ENCODE measurements at regions not wholly inside any gene's neighbourhood (a gene's known extent, or its start where the extent isn't known, plus 50 kb on each side); places are given as distances from the start of the nearest gene placed in this dataset.

DNA sequence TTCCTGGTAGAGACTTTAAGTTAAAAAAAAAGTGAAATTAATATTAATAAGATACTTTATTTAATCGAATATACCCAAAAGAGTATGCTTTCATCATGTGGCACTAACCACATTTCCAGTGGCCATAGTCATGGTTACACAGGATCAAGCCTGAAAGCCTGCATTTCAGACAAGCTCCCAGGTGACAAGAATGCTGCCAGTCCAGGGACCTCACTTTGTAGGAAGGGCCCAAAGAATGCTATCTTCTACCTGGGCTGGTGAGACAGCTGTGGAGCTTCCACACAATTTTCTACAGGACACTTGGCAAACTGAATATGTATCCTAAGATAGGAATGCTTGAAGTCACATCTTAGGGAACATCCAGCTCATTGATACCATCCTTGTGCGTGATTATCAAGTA, 203.8 kb downstream of the AUH start:
- TF ChIP-seq, protein P1, sequence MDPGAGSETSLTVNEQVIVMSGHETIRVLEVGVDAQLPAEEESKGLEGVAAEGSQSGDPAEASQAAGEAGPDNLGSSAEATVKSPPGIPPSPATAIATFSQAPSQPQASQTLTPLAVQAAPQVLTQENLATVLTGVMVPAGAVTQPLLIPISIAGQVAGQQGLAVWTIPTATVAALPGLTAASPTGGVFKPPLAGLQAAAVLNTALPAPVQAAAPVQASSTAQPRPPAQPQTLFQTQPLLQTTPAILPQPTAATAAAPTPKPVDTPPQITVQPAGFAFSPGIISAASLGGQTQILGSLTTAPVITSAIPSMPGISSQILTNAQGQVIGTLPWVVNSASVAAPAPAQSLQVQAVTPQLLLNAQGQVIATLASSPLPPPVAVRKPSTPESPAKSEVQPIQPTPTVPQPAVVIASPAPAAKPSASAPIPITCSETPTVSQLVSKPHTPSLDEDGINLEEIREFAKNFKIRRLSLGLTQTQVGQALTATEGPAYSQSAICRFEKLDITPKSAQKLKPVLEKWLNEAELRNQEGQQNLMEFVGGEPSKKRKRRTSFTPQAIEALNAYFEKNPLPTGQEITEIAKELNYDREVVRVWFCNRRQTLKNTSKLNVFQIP (CRISPR knock-in tag; IDR thresholded peaks at IDR 0.05; ENCODE audit: borderline replicate concordance, low read depth), result no peak
- no peak for TF ChIP-seq CSDC2 (CRISPR knock-in tag; IDR thresholded peaks at IDR 0.05)
- TF ChIP-seq ZNF8 (CRISPR knock-in tag; IDR thresholded peaks at IDR 0.05), result no peak
- TF ChIP-seq, protein P2, sequence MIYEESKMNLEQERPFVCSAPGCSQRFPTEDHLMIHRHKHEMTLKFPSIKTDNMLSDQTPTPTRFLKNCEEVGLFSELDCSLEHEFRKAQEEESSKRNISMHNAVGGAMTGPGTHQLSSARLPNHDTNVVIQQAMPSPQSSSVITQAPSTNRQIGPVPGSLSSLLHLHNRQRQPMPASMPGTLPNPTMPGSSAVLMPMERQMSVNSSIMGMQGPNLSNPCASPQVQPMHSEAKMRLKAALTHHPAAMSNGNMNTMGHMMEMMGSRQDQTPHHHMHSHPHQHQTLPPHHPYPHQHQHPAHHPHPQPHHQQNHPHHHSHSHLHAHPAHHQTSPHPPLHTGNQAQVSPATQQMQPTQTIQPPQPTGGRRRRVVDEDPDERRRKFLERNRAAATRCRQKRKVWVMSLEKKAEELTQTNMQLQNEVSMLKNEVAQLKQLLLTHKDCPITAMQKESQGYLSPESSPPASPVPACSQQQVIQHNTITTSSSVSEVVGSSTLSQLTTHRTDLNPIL (CRISPR knock-in tag; IDR thresholded peaks at IDR 0.05; ENCODE audit: low read depth), result no peak
- TF ChIP-seq ZFP30 (CRISPR knock-in tag; IDR thresholded peaks at IDR 0.05), result no peak
- TF ChIP-seq ZFP3 (CRISPR knock-in tag; IDR thresholded peaks at IDR 0.05), result no peak
- no peak for TF ChIP-seq ISL1 (CRISPR knock-in tag; IDR thresholded peaks at IDR 0.05)
- TF ChIP-seq GLIS3 (CRISPR knock-in tag; IDR thresholded peaks at IDR 0.05), result no peak
- no peak for TF ChIP-seq TCF4 (CRISPR knock-in tag; IDR thresholded peaks at IDR 0.05; ENCODE audit: borderline replicate concordance)
- TF ChIP-seq, protein P3, sequence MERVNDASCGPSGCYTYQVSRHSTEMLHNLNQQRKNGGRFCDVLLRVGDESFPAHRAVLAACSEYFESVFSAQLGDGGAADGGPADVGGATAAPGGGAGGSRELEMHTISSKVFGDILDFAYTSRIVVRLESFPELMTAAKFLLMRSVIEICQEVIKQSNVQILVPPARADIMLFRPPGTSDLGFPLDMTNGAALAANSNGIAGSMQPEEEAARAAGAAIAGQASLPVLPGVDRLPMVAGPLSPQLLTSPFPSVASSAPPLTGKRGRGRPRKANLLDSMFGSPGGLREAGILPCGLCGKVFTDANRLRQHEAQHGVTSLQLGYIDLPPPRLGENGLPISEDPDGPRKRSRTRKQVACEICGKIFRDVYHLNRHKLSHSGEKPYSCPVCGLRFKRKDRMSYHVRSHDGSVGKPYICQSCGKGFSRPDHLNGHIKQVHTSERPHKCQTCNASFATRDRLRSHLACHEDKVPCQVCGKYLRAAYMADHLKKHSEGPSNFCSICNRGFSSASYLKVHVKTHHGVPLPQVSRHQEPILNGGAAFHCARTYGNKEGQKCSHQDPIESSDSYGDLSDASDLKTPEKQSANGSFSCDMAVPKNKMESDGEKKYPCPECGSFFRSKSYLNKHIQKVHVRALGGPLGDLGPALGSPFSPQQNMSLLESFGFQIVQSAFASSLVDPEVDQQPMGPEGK (CRISPR knock-in tag; IDR thresholded peaks at IDR 0.05; ENCODE audit: borderline replicate concordance), result no peak
- no peak for TF ChIP-seq ESRRG (CRISPR knock-in tag; IDR thresholded peaks at IDR 0.05)
- ATAC-seq, result no peak

DNA sequence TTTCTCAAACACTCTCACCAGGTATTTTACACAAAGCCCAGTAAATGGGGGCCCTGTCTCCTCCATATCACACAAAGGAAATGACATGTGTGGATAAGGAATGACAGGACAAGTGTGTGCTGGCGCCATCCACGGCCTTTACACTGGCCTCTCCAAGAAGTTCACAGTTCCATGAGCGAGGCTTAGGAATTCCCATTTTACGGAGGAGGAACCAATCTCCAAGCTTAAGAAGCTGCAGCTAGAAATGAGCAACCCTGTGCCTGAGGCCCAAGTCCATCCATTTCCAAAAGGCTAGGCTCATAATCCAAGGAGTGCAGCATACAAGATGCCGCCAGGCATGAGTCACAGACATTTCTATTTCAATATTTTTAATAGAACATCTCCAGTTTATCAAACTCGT, 203.4 kb downstream of the AUH start:
- ATAC-seq, result no peak
- TF ChIP-seq CSDC2 (CRISPR knock-in tag; IDR thresholded peaks at IDR 0.05) (no peak), ESRRG (CRISPR knock-in tag; IDR thresholded peaks at IDR 0.05) (no peak), ZNF565 (CRISPR knock-in tag; conservative IDR thresholded peaks at IDR 0.05; ENCODE audit: low read depth) (no peak), SNAI2 (CRISPR knock-in tag; IDR thresholded peaks at IDR 0.05) (no peak), ZFP30 (CRISPR knock-in tag; IDR thresholded peaks at IDR 0.05) (no peak), ZC3H10 (CRISPR knock-in tag; IDR thresholded peaks at IDR 0.05) (no peak)

DNA sequence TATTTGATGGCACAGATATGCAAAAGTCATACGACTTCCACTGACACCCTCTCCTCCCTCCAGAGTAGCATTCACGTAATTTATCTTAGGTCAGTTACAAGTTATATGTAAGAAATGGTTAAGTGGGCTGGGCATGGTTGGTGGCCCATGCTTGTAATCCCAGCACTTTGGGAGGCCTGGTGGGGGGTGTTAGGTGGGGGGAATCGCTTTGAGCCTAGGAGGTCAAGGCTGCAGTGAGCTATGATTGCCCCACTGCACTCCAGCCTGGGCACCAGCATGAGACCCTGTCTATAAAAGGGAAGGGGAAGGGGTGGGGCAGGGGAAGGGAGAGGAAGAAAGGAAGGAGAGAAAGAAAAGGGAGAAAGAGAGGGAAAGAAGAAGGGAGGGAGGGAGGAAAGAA, 202.8 kb downstream of the AUH start:
- TF ChIP-seq GLIS3 (CRISPR knock-in tag; IDR thresholded peaks at IDR 0.05) (no peak), PPARA (CRISPR knock-in tag; IDR thresholded peaks at IDR 0.05; ENCODE audit: borderline replicate concordance) (no peak), TOX (CRISPR knock-in tag; IDR thresholded peaks at IDR 0.05; ENCODE audit: borderline replicate concordance) (no peak)
- TF ChIP-seq, protein P1 (CRISPR knock-in tag; IDR thresholded peaks at IDR 0.05; ENCODE audit: borderline replicate concordance, low read depth), result no peak
- no peak for ATAC-seq

DNA sequence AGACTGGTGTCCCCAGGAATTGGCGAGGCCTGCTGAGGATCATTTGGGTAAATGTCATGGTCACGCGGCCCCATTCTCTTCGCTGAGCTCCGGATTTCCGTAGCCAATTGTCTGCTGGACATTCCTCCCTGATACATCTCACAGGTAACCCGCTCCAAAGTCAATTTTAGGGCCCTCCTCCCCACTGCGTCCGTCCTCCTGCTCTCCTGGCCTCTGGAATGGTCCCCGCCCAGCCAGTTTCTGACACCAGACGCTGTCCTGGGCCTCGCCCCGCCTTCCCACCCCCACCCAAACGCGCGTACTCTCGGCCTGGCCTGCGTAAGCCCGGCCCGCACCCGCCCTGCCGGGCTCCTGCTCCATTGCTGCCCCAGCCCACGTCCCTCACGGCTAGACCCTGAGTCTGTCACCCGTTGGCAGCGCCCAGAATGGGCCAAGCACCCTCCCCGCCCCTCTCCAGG, 202.0 kb downstream of the AUH start:
- ATAC-seq, result no peak
- TF ChIP-seq ISL1 (CRISPR knock-in tag; IDR thresholded peaks at IDR 0.05) (no peak), TCF4 (CRISPR knock-in tag; IDR thresholded peaks at IDR 0.05; ENCODE audit: borderline replicate concordance) (no peak), ZFP3 (CRISPR knock-in tag; IDR thresholded peaks at IDR 0.05) (no peak), ZNF70 (CRISPR knock-in tag; IDR thresholded peaks at IDR 0.05) (no peak), BACH2 (CRISPR knock-in tag; IDR thresholded peaks at IDR 0.05; ENCODE audit: borderline replicate concordance) (no peak), OSR1 (CRISPR knock-in tag; IDR thresholded peaks at IDR 0.05) (no peak), SNAI2 (CRISPR knock-in tag; IDR thresholded peaks at IDR 0.05) (no peak), GLIS3 (CRISPR knock-in tag; IDR thresholded peaks at IDR 0.05) (no peak), ARNTL (CRISPR knock-in tag; IDR thresholded peaks at IDR 0.05; ENCODE audit: borderline replicate concordance, low read depth) (no peak), ESRRG (CRISPR knock-in tag; IDR thresholded peaks at IDR 0.05) (no peak), TOX (CRISPR knock-in tag; IDR thresholded peaks at IDR 0.05; ENCODE audit: borderline replicate concordance) (no peak), RARB (CRISPR knock-in tag; IDR thresholded peaks at IDR 0.05) (no peak), PPARA (CRISPR knock-in tag; IDR thresholded peaks at IDR 0.05; ENCODE audit: borderline replicate concordance) (no peak), CSDC2 (CRISPR knock-in tag; IDR thresholded peaks at IDR 0.05) (no peak), ZFP30 (CRISPR knock-in tag; IDR thresholded peaks at IDR 0.05) (no peak)
- TF ChIP-seq, protein P1 (CRISPR knock-in tag; IDR thresholded peaks at IDR 0.05; ENCODE audit: borderline replicate concordance, low read depth), result no peak
- TF ChIP-seq, protein P2 (CRISPR knock-in tag; IDR thresholded peaks at IDR 0.05; ENCODE audit: low read depth), result no peak
